GM19397 (cell line): ENCODE measurements at regions not wholly inside any gene's neighbourhood (a gene's known extent, or its start where the extent isn't known, plus 50 kb on each side); places are given as distances from the start of the nearest gene placed in this dataset.
"Not testable (repeated sequence)": the region's sequence is repeated elsewhere in the genome, so short reads cannot be mapped to it uniquely, and the experiment has no call there.

ENCODE experiments used
- ATAC-seq: cut with Tn5 transposase; IDR thresholded peaks from one replicate; pipeline ENCODE4 v1.9.1; 2021; ENCODE audit warnings: mild to moderate bottlenecking, moderate library complexity; ENCODE audit not compliant: unreplicated experiment

- ATAC-seq = peak; percentile 19
Observed at GRCh38 chr5:99033014-99033900, 104.5 kb upstream of the CHD1 start.

GRCh38 chr5:99032234-99033013, 103.6 kb upstream of the CHD1 start:
- peak; percentile 24 for ATAC-seq

GRCh38 chr5:99030906-99031440, 102.2 kb upstream of the CHD1 start:
- ATAC-seq = no peak

- ATAC-seq = no peak
Observed at GRCh38 chr5:99029172-99029571, 100.4 kb upstream of the CHD1 start.

GRCh38 chr5:99028170-99028569, 99.4 kb upstream of the CHD1 start:
- ATAC-seq = not testable (repeated sequence)

- no peak for ATAC-seq
Observed at GRCh38 chr5:99025298-99026045, 96.7 kb upstream of the CHD1 start.

- ATAC-seq = no peak
Observed at GRCh38 chr5:99023330-99023729, 94.5 kb upstream of the CHD1 start.

- ATAC-seq = no peak
Observed at GRCh38 chr5:99022250-99022649, 93.4 kb upstream of the CHD1 start.

GRCh38 chr5:99020698-99021048, 91.9 kb upstream of the CHD1 start:
- ATAC-seq = no peak

GRCh38 chr5:99019812-99020697, 91.2 kb upstream of the CHD1 start:
- no peak for ATAC-seq

GRCh38 chr5:99019254-99019653, 90.4 kb upstream of the CHD1 start:
- no peak for ATAC-seq

GRCh38 chr5:99010294-99010693, 81.5 kb upstream of the CHD1 start:
- ATAC-seq = no peak

GRCh38 chr5:99008009-99008408, 79.2 kb upstream of the CHD1 start:
- ATAC-seq = not testable (repeated sequence)

- peak; percentile 34 for ATAC-seq
Observed at GRCh38 chr5:99005506-99005905, 76.7 kb upstream of the CHD1 start.

- ATAC-seq = peak; percentile 99
Observed at GRCh38 chr5:99004960-99005359, 76.2 kb upstream of the CHD1 start.

- ATAC-seq = no peak
Observed at GRCh38 chr5:99000876-99001275, 72.1 kb upstream of the CHD1 start.

- ATAC-seq = no peak
Observed at GRCh38 chr5:99000221-99000620, 71.4 kb upstream of the CHD1 start.

GRCh38 chr5:98999631-99000030, 70.8 kb upstream of the CHD1 start:
- ATAC-seq = no peak

GRCh38 chr5:98997000-98997399, 68.2 kb upstream of the CHD1 start:
- no peak for ATAC-seq

- no peak for ATAC-seq
Observed at GRCh38 chr5:98994611-98995010, 65.8 kb upstream of the CHD1 start.
